Panc1 (cell line): ENCODE measurements at regions not wholly inside any gene's neighbourhood (a gene's known extent, or its start where the extent isn't known, plus 50 kb on each side); places are given as distances from the start of the nearest gene placed in this dataset.

Experiments used
- ATAC-seq: fragments of 200-7000 bp; cut with Tn5 transposase; 2 replicates; pipeline ENCODE4 v1.9.1; 2020; ENCODE audit warnings: mild to moderate bottlenecking, moderate library complexity
- BruUV-seq: library from RNA; stranded (reverse); fragments of 400-500 nt; replicated peaks from 2 replicates; lab custom pipeline; 2021; lab: Mats Ljungman, UMichigan
- CTCF ChIA-PET: fragments of 300-600 bp; sonication (Branson Sonifier 250); formaldehyde crosslinking; loops from one replicate; lab custom pipeline; 2022; ENCODE audit warnings: antibody characterized with exemption; lab: Charles Lee
- POLR2A ChIA-PET: fragments of 300-600 bp; sonication (Branson Sonifier 250); formaldehyde crosslinking; loops from one replicate; lab custom pipeline; 2022; ENCODE audit warnings: antibody characterized with exemption; lab: Charles Lee
- DNase-seq: peaks from one replicate; pipeline ENCODE4 v3.0.0-alpha.2; 2010; ENCODE audit warnings: low read depth, low spot score
- H3K27ac ChIP-seq: 2 replicates; pipeline ENCODE4 v1.5.1; 2011; ENCODE audit warnings: mild to moderate bottlenecking, low read length, inconsistent platforms
- H3K27me3 ChIP-seq: fragments of 200-500 bp; sonication (Bioruptor generic); 2 replicates; pipeline ENCODE4 v1.6.0; 2014; ENCODE audit warnings: low read length, inconsistent platforms; ENCODE audit not compliant: control insufficient read depth, insufficient read depth
- H3K36me3 ChIP-seq: fragments of 200-500 bp; sonication (Bioruptor generic); 2 replicates; pipeline ENCODE4 v1.5.1; 2014; ENCODE audit warnings: inconsistent platforms, mild to moderate bottlenecking, low read length, moderate library complexity; ENCODE audit not compliant: control insufficient read depth, insufficient read depth
- H3K4me1 ChIP-seq: 2 replicates; pipeline ENCODE4 v1.5.1; 2011; ENCODE audit warnings: inconsistent platforms, mild to moderate bottlenecking, low read length, moderate library complexity; ENCODE audit not compliant: control insufficient read depth, insufficient read depth
- H3K4me3 ChIP-seq, 2 experiments: 2 replicates each; pipeline ENCODE4 v1.5.1; 2011 to 2012; ENCODE audit warnings: low read depth in 2 of 2, low read length in 2 of 2, mild to moderate bottlenecking in 2 of 2, inconsistent platforms in 1 of 2, moderate library complexity in 1 of 2
- H3K9me3 ChIP-seq: fragments of 200-500 bp; sonication (Bioruptor generic); 2 replicates; pipeline ENCODE4 v1.5.1; 2014; ENCODE audit warnings: low read depth, mild to moderate bottlenecking, inconsistent platforms, low read length, moderate library complexity; ENCODE audit not compliant: control insufficient read depth, insufficient read depth
- POLR2AphosphoS5 ChIP-seq: IDR thresholded peaks from 2 replicates; pipeline ENCODE4 v1.6.1; 2012; ENCODE audit warnings: mild to moderate bottlenecking, low read depth, low read length, moderate library complexity
- SIN3A ChIP-seq: IDR thresholded peaks from 2 replicates; pipeline ENCODE4 v1.6.1; 2012; ENCODE audit warnings: low read depth, mild to moderate bottlenecking, low read length, moderate library complexity, borderline replicate concordance; ENCODE audit not compliant: insufficient read depth
- TCF7L2 ChIP-seq: IDR thresholded peaks from 2 replicates; pipeline ENCODE4 v1.6.1; 2011; ENCODE audit warnings: mild to moderate bottlenecking, low read depth, low read length, inconsistent platforms
- in situ Hi-C: cut with HindIII; loops from 2 replicates; pipeline ENCODE4 v1.10.0; 2016; ENCODE audit warnings: low sequenced_read_pairs, low pct_unique_long_range_greater_than_20kb
- intact Hi-C: fragments of 100-400 bp; cut with micrococcal nuclease; formaldehyde crosslinking; loops from one replicate; pipeline ENCODE4 v1.10.0; 2022; ENCODE audit not compliant: unreplicated experiment
- TF ChIP-seq, protein P1 (sequence below): fragments of 450-650 bp; IDR thresholded peaks from 2 replicates; pipeline ENCODE4 v1.5.1; 2017; ENCODE audit warnings: mild to moderate bottlenecking
- TF ChIP-seq, protein P2 (sequence below), 2 experiments: IDR thresholded peaks; 2 replicates each; pipeline ENCODE4 v1.6.1; 2011 to 2012; ENCODE audit warnings: low read depth in 2 of 2, control low read depth in 1 of 2, low read length in 1 of 2, mild to moderate bottlenecking in 1 of 2, moderate library complexity in 1 of 2; ENCODE audit not compliant: insufficient read depth in 1 of 2

DNA sequence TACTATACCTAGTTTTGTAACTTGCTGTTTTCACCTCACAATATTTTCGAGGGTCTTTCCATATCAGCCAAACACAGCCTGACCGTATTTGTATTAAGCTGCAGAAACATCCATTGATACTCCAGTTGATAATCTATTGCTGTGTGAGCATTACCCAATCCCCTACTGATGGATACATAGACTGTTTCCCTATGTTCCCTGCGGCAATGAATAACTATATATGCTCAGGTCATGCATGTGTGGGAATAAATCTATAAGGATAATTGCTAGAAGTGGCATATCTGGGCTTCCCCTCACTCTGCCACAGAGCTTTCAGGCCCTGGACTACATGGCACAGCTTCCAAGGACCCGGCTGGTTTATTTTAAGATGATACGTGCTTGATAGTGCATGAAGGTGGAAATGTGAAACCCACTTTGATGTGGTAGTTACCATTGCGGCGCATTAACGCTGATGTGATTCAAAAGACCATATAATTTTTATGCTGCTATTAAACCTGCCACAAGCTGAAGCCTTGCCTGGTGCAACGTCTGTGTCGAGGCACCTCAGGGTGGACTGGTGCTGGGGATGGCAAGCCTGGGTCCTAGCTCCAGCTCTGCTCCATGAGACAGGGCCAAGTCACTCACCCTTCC is 81.4 kb upstream of the KCNK12 start:
- no peak overlapping the region for H3K4me3 ChIP-seq
- ChIA-PET CTCF (interaction anchor here (0.6 kb wide), 1 partner anchor 93 kb away, joined by 11 read pairs; no protein-coding TSS in a partner anchor), POLR2A (no interaction called here)
- DNase-seq (no peak), ATAC-seq (no peak)
- H3K27ac ChIP-seq: no peak overlapping the region
- TF ChIP-seq TCF7L2 (no peak), POLR2AphosphoS5 (no peak), SIN3A (no peak)
- TF ChIP-seq, protein P1, sequence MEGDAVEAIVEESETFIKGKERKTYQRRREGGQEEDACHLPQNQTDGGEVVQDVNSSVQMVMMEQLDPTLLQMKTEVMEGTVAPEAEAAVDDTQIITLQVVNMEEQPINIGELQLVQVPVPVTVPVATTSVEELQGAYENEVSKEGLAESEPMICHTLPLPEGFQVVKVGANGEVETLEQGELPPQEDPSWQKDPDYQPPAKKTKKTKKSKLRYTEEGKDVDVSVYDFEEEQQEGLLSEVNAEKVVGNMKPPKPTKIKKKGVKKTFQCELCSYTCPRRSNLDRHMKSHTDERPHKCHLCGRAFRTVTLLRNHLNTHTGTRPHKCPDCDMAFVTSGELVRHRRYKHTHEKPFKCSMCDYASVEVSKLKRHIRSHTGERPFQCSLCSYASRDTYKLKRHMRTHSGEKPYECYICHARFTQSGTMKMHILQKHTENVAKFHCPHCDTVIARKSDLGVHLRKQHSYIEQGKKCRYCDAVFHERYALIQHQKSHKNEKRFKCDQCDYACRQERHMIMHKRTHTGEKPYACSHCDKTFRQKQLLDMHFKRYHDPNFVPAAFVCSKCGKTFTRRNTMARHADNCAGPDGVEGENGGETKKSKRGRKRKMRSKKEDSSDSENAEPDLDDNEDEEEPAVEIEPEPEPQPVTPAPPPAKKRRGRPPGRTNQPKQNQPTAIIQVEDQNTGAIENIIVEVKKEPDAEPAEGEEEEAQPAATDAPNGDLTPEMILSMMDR: no peak
- TF ChIP-seq, protein P2, sequence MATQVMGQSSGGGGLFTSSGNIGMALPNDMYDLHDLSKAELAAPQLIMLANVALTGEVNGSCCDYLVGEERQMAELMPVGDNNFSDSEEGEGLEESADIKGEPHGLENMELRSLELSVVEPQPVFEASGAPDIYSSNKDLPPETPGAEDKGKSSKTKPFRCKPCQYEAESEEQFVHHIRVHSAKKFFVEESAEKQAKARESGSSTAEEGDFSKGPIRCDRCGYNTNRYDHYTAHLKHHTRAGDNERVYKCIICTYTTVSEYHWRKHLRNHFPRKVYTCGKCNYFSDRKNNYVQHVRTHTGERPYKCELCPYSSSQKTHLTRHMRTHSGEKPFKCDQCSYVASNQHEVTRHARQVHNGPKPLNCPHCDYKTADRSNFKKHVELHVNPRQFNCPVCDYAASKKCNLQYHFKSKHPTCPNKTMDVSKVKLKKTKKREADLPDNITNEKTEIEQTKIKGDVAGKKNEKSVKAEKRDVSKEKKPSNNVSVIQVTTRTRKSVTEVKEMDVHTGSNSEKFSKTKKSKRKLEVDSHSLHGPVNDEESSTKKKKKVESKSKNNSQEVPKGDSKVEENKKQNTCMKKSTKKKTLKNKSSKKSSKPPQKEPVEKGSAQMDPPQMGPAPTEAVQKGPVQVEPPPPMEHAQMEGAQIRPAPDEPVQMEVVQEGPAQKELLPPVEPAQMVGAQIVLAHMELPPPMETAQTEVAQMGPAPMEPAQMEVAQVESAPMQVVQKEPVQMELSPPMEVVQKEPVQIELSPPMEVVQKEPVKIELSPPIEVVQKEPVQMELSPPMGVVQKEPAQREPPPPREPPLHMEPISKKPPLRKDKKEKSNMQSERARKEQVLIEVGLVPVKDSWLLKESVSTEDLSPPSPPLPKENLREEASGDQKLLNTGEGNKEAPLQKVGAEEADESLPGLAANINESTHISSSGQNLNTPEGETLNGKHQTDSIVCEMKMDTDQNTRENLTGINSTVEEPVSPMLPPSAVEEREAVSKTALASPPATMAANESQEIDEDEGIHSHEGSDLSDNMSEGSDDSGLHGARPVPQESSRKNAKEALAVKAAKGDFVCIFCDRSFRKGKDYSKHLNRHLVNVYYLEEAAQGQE (IDR thresholded peaks at IDR 0.05; ENCODE audit: insufficient read depth in 1 of 2, low read depth in 2 of 2, low read length in 1 of 2): no peak
- no peaks in the 10 kb centered on the region; the same call in 1 of the 2 replicates for H3K27me3 ChIP-seq
- no peaks in the 10 kb centered on the region for H3K36me3 ChIP-seq
- intact Hi-C loops (no loop called here), in situ Hi-C loops (no loop called here)
- no peaks in the 10 kb centered on the region for H3K9me3 ChIP-seq
- H3K4me1 ChIP-seq: peaks cover 7% of the 10 kb centered on the region
- no TSS peak for BruUV-seq

- POLR2A ChIA-PET: no interaction called here
- Histone ChIP-seq H3K4me1 (peaks cover 7% of the 10 kb centered on the region), H3K27ac (no peak overlapping the region), H3K4me3 (no peak overlapping the region), H3K36me3 (no peaks in the 10 kb centered on the region), H3K9me3 (no peaks in the 10 kb centered on the region), H3K27me3 (no peaks in the 10 kb centered on the region; the same call in 1 of the 2 replicates)
- DNase-seq (no peak), ATAC-seq (no peak)
- no peak for TF ChIP-seq TCF7L2
- TF ChIP-seq, protein P2 (IDR thresholded peaks at IDR 0.05; ENCODE audit: insufficient read depth in 1 of 2, low read depth in 2 of 2, low read length in 1 of 2): no peak
- no peak for TF ChIP-seq POLR2AphosphoS5
- no peak for TF ChIP-seq SIN3A
- TF ChIP-seq, protein P1: no peak
- in situ Hi-C loops: no loop called here
- no TSS peak for BruUV-seq
- CTCF ChIA-PET: no interaction called here
- intact Hi-C loops: no loop called here
Measured at GRCh38 chr2:47651296-47651695, 80.5 kb upstream of the KCNK12 start.
